NCI-H1436 treated with DMSO at 0.1 percent for 48 hours (cell line): ENCODE measurements at regions not wholly inside any gene's neighbourhood (a gene's known extent, or its start where the extent isn't known, plus 50 kb on each side); places are given as distances from the start of the nearest gene placed in this dataset.

Source experiments
- DNase-seq: peaks from one replicate; lab custom pipeline; 2025; lab: John Stamatoyannopoulos, UW

GRCh38 chr4:85393201-85393600 is 81.7 kb upstream of the ARHGAP24 start:
- no peak for DNase-seq

- DNase-seq: no peak
Observed at GRCh38 chr4:85398276-85398675, 76.7 kb upstream of the ARHGAP24 start.

- DNase-seq: no peak
Observed at GRCh38 chr4:85399270-85399669, 75.7 kb upstream of the ARHGAP24 start.

GRCh38 chr4:85402371-85402770 is 72.6 kb upstream of the ARHGAP24 start:
- no peak for DNase-seq

- no peak for DNase-seq
Observed at GRCh38 chr4:85406185-85406584, 68.8 kb upstream of the ARHGAP24 start.

- DNase-seq: no peak
Observed at GRCh38 chr4:85407546-85407945, 67.4 kb upstream of the ARHGAP24 start.

GRCh38 chr4:85408301-85408700 is 66.6 kb upstream of the ARHGAP24 start:
- DNase-seq: no peak

- DNase-seq: no peak
Observed at GRCh38 chr4:85409251-85409650, 65.7 kb upstream of the ARHGAP24 start.

GRCh38 chr4:85411386-85411785 is 63.6 kb upstream of the ARHGAP24 start:
- no peak for DNase-seq

GRCh38 chr4:85414972-85415371 is 60.0 kb upstream of the ARHGAP24 start:
- DNase-seq: no peak

- DNase-seq: no peak
Observed at GRCh38 chr4:85416094-85416493, 58.9 kb upstream of the ARHGAP24 start.

- no peak for DNase-seq
Observed at GRCh38 chr4:85419103-85419502, 55.8 kb upstream of the ARHGAP24 start.

- no peak for DNase-seq
Observed at GRCh38 chr4:85420831-85421230, 54.1 kb upstream of the ARHGAP24 start.

- no peak for DNase-seq
Observed at GRCh38 chr4:85423431-85423830, 51.5 kb upstream of the ARHGAP24 start.
